ENCODE measurements at regions not wholly inside any gene's neighbourhood (a gene's known extent, or its start where the extent isn't known, plus 50 kb on each side); places are given as distances from the start of the nearest gene placed in this dataset.
A peak's percentile ranks its signal among the peaks of the same experiment; 100 is the strongest.
"Not testable (repeated sequence)": the region's sequence is repeated elsewhere in the genome, so short reads cannot be mapped to it uniquely, and the experiment has no call there.

DNA sequence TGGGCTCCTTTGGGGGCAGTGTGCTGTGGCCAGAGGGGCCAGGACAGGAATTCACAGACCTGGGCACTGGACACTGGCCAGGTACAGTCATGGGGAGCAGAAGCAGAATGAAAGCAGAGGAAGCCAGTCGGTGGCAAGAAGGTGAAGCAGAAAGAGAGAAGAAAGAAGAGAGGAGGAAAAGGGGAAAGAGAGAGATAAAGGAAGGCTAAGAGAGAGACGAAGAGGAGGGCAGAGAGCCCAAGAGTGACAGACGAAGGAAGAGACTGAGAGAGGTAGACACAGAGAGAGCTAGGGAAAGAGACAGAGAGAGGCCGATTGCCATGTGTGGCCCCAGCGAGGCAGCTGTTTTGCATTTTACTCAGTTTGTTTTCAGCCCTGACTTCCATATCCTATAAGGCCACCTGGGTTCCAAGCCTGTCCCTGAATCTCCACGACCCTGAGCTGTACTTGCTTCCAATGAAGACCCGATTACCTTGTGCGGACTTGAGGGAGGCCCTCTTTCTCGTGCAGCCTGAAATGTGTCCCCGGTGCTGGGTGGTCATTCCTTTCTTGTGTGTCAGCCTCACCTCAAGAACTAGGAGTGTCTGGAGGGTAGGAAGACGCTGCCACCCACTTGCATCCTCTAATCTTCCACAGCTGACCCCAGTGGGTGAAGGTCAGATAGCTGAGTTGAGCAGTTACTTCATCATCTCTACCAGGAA lies 73.9 kb downstream of the LSM3 start:
- no peak for DNase-seq (ENCODE audit: low read depth)

DNA sequence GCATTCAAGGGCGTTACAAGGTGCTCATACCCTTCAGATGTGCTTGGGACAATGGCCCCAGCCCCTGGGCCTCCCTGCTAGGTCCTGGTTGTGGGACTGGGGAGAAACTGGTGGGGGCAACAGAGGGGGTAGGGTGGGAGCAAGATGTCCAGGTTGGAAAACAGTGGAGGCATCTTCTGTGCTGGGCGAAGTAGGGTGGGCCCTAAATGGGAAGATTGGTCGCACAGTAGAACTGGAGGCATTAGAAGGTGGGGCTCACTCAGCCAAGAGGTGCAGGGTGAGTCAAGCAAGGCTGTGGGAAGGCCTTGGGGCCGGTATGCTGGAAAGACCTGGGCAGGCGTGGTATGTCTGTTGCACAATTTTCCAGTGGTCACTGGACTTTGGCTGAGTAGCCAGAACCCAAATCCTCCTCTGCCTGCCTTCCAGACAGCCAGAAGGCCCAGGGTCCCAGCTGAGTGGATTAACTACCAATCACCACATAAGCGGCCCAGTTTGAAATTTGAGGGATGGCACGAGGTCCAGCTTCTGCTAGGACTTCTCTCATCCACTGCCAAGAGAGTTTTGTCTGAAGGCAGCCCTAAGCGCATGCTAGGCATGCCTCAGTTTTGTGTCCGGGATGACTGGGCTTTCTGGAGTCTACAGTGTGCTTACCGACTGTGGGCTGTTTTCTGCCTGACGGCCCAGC lies 74.5 kb downstream of the LSM3 start:
- DNase-seq (ENCODE audit: low read depth): no peak

DNA sequence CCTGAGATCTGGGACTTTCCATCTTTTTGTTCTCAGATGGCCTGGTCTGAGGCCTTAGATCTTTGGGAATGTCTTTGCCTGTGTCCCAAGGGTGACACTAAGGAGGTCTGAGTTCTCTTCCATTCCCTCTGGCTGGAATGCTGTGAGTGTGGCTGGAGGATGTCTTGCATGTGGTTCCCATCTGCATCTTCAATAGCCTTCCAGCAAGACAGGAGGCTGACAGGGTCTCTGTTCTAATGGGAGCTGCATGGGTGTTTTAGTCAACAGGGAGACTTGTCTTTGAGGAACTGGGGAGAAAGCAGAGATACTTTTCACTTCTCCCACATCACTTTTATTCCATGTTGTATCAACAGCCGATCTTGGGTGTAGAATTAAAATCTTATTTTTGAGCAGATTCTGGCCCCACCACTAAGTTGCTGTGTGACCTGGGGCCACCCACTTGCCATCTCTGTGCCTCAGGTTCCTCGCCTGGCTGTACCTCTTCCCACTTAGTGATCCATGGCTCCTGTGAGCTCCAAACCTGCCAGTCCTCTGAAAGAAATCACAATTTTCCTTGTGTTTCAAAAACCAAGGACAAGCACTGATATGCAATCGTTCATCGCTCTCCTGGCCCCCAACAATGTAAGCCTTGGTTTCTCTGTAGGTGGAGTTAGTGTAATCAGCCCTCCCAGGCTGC lies 75.2 kb downstream of the LSM3 start:
- no peak for DNase-seq (ENCODE audit: low read depth)

DNA sequence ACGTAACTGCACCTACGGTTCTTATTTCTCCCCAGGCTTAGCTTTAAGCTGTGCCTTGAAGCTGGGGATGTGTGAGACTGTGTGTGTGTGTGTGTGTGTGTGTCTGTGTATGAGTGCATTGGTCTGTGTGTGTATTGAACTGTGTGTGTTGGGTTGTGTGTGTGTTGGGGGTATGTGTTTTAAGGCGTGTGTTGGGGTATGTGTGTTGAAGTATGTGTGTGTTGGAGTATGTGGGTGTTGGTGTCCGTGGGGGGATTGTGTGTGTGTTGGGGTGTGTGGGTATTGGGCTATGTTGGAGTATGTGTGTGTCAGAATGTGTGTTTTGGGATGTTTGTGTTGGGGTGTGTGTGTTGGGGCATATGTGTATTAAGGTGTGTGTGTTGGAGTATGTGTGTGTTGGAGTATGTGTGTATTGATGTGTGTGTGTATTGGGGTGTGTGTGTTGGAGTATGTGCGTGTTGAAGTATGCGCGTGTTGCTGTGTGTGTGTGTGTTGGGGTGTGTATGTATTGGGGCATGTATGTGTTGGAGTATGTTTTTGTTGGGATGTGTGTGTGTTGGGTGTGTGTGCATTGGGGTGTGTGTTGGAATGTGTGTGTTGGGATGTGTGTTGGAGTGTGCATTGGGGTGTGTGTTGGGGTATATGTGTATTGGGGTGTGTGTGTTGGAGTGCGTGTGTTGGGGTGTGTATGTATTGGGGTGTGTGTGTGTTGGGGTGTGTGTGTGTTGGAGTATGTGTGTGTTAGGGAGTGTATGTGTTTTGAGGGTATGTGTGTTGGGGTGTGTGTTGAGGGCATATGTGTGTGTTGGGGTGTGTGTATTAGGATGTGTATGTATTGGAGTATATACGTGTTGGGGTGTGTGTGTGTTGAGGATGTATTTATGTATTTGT lies 76.4 kb downstream of the LSM3 start:
- no peak for DNase-seq (ENCODE audit: low read depth)

DNA sequence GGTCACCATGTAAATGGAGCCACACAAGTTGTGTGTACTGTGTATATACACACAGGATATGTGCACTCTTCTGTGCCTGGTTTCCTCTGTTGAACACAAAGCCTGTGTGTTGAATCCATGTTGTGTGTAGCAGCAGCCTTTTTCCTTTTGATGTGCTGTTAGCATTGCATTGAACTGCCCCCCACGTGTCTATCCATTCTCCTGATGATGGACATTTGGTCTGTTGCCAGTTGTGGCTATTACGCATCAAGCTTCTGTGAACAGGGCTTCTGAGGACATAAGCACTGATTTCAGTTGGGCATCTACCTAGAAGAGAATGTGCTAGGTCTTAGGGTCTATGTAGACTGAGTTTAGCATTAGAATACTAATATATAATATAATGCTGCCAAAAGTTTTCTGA lies 77.4 kb downstream of the LSM3 start:
- DNase-seq (ENCODE audit: low read depth): no peak

DNA sequence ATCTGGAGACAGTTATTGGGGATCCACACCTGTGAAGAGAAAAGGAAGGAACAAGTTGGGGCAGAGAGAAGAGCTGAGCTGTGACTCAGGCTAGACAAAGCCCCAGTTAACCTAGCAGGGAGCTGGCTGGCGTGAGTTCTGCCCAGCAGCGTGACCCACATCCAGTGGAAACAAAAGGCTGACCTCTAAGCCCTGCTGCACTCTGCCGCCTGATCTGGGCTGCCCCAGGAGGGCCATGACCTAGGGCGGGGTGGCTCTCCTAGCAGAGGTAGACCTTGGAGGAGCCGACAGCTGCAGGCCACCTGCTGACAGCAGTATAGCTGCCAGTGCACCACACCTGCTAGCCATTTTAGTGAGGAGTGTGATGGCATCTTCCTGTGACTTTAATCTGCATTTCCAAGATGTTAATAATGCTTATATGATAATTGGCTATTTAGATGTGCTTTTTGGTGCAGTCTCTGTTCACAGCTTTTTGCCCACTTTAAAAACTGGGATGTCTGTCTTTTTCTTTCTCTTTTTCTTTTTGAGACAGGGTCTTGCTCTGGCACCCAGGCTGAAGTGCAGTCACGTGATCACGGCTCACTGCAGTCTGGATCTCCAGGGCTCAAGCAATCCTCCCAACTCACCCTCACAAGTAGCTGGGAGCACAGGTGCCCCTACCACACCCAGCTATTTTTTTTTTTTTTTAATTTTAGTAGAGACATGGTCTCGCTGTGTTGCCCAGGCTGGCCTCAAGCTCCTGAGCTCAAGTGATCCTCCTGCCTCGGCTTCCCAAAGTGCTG lies 78.1 kb downstream of the LSM3 start:
- DNase-seq (ENCODE audit: low read depth): no peak

DNA sequence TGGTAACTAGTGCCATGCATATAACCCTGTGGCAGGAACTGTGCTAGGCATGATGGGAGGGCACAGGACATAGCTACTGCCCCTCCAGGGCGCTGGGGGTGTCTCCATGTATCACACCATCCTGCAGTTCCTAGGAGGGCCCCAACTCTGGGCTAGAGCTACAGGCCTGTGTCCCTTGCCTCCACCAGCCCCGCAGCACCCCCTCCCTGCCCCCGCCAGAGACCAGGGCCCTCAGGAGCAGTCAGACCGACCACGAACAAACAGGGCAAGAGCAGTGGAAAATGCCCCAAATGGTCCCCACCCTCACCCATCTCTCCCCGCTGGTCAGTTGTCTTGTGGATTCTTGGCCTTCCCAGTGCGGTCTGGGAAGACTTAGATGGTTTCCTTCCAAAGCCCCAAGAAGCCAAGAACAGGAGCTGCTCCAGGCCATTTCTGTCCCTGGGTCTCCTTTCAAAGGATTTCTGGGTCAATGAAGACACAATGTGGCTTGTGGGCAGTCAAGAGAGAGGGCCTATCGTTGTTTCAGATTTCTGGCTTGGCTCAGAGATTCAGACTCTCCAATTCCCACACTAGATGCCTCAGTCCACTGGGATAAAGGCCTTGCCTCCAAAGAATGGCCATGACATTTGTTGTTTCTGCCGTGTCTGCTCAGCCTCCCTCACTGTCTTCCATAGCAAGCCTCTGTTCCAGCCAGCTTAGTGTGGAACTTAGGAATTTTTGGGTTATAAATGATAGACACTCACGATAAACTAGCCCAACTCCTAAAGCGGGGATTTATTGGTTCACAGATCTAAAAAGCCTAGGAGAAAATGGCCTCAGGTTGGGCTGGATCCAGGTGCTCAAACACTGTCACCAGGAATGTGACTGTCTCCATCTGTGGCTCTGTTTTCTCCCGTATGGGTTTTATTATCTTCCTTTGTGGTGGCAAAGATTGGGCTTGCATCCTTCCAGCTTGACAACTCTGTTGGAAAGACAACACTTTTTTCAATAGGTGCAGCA lies 80.6 kb downstream of the LSM3 start:
- no peak for DNase-seq (ENCODE audit: low read depth)

DNA sequence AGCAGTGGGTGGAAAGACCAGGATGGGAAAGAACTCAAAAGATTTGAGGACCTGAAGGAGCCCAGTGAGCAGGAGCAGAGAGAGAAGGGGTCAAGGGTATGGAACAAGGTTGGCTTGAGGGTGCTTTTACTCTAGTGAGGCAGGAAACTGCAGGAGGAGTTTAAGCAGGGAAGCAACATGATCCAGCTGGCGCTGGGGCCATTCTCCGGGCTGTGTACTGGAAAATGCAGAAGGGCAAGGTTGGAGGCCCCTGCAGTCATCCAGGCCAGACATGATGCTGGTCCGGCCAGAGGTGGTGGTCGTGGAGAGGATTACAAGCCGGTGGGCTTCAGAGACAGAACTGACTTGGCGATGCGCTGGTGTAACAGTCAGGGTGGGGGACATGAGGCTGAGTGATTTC lies 81.8 kb downstream of the LSM3 start:
- DNase-seq (ENCODE audit: low read depth): no peak

DNA sequence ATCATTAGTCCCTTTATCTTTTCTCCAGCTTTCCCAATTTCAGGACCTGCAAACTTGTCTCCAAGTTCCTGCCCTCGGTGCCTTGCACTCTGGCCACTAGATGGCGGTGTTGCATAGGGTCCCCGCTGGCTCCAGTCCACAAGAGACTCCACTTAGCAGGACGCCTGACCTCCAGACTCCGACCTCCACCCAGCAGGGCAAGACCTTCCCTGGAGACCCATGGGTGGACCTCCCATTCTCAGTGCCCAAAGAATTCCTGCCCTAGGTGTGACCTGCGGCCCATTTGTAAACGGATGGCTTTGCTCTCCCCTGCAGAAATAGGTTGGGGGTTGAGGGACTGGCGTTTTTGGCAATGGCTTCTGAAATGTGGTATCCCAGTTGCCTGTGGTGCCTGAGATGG lies 82.6 kb downstream of the LSM3 start:
- peak; percentile 59 for DNase-seq (ENCODE audit: low read depth)

DNA sequence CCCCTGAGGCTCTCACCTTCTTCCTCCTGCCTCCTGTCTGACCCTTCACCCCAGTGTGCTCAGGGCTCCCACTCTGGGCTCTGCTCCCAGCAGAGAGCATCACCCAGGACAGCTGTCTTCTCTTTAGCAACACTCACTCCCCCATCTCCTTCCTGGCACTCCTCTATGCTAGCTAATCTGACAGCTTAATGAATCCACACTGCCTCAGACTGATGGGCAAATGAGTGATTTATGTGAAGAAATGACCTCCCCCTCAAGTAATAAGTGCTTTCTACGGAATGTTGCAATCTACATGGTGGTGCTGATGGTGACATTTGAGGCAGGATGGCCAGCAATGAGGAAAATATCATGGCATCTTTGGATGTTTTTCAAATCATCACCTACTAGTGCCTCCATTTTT lies 83.6 kb downstream of the LSM3 start:
- DNase-seq (ENCODE audit: low read depth): no peak

DNA sequence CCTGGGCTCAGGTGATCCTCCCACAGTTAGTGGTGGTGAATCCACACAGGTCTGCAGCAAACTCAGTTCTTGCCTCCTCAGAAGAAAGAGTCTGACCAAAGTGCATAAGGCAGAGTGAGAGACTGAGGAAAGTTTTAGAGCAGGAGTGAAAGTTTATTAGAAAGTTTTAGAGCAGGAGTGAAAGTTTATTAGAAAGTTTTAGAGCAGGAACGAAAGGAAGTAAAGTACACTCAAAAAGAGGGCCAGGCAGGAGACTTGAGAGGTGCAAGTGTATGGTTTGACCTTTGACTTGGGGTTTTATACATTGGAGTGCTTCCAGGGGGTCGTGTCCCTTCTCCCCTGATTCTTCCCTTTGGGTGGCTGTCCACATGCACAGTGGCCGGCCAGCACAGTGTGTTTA lies 84.2 kb downstream of the LSM3 start:
- DNase-seq (ENCODE audit: low read depth): no peak

DNA sequence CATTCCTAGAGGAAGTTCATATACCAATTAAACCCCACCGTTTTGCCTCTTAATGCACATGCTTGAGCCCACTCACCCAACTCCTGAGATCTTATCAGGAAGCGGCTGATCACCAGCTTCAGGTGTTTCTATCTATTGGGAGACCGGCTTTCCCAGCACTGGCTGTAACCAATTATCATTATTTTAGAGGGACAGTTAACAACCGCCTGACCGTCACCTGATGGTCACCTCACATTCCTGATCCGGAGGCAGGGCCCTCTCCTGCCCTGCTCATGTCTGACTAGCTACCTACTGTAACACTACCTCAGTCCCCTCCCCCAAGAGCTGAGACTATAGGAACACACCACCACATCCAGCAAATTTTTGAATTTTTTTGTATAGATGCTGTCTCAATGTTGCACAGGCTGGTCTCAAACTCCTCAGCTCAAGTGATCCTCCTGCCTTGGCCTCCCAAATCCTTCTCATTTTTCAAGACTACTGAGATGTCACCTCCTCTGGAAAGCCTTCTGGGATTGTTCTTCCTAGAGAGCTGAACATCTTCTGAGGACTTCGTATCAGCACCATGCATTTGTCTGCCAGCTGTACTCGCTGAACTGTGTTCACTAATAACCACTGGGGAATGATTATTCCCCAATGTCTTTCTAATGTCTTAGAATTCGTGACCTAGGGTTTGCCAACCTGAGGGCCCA lies 84.8 kb downstream of the LSM3 start:
- no peak for DNase-seq (ENCODE audit: low read depth)

DNA sequence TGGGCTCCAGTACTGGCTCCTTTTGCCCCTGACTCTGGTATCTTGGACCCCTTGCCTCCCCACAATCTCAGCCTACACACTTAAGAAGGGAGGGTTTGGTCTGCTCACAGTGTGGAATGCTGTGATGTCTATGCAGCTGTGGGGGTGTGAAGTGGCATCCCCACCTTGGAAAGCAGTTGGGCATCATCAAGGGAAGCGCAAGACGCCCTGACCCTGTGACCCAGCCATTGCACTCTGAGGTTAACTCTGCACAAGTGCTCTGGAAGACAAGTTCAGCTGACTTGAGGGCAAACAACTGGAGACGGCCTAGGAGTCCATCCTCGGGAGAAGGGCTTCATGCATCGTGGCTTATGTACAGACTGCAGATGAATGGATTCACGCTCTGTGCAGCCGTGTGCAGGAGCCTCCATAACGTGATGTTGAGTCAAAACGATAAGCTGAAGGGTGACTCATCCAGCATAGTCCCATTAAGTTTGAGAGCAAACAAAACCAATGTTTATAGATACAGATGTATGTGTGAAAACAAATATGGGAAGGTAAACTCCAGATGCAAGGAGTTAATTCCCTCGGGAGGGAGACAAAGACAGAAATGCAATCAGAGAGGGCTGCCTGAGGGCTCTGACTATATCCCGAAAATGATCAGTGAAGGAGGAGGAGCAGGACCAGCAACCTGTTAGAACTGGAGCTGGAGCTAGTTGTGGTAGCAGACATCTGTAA lies 86.8 kb downstream of the LSM3 start:
- DNase-seq (ENCODE audit: low read depth): no peak

DNA sequence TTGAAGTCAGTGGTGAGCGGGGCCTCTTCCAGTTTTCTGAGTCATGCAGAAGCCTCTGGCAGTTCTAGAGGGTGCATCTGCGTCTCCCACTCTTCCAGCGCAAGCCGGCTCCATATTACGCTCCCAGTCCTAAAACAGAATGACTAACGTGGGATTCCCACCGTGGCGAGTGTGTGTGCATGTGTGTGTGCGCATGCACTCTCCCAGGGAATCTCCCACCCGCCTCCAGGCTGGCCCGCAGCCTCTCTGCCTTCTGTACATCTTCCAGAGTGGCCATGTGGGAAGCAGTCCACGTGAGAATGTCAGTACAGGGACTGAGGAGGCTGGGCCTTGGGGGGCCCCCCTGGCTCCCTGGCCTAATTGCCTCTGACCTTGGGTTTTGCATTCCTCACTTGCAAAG lies 87.7 kb downstream of the LSM3 start:
- no peak for DNase-seq (ENCODE audit: low read depth)

DNA sequence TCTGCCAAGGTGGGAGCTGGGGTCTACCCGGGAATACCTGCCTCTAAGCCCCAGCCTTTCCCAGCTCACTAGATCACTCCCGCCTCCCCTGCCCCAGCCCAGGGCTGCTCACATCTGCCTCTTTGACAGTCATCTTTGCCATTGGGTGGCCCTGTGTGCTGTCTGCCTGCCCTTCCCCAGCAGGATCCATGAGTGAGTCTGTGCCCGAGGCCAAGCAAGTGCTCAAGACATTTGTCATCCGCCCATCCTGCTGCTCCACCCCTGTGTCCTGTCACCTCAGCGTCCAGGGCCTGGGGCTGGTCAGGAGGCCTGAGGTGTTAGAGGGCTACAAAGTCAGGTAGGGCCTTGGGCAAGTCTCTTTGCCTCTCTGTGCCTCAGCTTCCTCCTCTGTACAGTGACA lies 89.4 kb downstream of the LSM3 start:
- DNase-seq (ENCODE audit: low read depth): no peak

DNA sequence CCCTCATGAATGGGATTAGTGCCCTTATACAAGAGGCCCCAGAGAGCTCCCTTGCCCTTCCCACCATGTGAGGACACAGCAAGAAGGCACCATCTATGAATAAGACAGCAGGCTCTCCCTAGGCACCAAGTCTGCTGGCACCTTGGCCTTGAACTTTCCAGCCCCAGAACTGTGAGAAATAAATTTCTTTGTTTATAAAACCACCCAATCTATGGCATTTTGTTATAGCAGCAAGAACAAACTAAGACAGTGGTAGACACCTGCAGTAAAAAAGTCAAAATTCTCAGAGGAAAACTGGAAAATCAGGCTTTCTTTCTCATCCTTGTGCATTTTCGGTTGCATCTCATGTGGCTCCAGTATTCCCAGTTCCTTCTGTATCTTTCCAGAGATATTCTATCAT lies 90.3 kb downstream of the LSM3 start:
- DNase-seq (ENCODE audit: low read depth): no peak

DNA sequence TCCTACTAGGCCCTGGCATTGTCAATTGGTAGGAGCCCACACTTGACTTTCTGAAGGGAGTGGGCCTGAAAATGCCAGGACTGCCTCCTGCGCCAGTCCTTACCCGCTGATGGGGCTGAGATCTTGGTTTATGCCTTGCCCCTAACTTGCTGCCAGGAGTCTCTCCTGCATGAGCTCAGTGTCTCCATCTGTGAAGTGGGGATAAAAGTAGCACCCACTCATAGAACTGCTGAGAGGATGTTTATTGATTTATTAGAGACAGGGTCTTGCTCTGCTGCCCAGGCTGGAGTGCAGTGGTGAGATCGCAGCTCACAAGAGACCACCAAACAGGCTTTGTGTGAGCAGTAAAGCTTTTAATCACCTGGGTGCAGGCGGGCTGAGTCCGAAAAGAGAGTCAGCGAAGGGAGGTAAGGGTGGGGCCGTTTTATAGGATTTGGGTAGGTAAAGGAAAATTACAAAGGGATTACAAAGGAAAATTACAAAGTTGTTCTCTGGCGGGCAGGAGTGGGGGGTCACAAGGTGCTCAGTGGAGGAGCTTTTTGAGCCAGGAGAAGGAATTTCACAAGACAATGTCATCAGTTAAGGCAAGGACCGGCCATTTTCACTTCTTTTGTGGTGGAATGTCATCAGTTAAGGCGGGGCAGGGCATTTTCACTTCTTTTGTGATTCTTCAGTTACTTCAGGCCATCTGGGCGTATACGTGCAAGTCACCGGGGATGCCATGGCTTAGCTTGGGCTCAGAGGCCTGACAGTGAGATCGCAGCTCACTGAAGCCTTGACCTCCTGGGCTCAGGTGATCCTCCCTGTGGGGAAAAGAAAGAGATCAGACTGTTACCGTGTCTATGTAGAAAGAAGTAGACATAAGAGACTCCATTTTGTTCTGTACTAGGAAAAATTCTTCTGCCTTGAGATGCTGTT lies 93.7 kb downstream of the LSM3 start:
- not testable (repeated sequence) for DNase-seq (ENCODE audit: low read depth)

DNA sequence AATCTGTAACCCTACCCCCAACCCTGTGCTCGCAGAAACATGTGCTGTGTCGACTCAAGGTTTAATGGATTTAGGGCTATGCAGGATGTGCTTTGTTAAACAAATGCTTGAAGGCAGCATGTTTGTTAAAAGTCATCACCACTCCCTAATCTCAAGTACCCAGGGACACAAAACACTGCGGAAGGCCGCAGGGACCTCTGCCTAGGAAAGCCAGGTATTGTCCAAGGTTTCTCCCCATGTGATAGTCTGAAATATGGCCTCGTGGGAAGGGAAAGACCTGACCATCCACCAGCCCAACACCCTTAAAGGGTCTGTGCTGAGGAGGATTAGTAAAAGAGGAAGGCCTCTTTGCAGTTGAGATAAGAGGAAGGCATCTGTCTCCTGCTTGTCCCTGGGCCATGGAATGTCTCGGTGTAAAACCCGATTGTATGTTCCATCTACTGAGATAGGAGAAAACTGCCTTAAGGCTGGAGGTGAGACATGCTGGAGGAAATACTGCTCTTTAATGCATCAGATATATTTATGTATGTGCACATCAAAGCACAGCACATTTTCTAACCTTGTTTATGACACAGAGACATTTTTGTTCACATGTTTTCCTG lies 94.4 kb downstream of the LSM3 start:
- DNase-seq (ENCODE audit: low read depth): not testable (repeated sequence)

Measured in stimulated activated CD4-positive, alpha-beta T cell treated with anti-CD3 and anti-CD28 coated beads, Interleukin-2, amount 100 ng/mL, for 4 hours (primary cell).